ENCODE measurements at regions not wholly inside any gene's neighbourhood (a gene's known extent, or its start where the extent isn't known, plus 50 kb on each side); places are given as distances from the start of the nearest gene placed in this dataset.

DNA sequence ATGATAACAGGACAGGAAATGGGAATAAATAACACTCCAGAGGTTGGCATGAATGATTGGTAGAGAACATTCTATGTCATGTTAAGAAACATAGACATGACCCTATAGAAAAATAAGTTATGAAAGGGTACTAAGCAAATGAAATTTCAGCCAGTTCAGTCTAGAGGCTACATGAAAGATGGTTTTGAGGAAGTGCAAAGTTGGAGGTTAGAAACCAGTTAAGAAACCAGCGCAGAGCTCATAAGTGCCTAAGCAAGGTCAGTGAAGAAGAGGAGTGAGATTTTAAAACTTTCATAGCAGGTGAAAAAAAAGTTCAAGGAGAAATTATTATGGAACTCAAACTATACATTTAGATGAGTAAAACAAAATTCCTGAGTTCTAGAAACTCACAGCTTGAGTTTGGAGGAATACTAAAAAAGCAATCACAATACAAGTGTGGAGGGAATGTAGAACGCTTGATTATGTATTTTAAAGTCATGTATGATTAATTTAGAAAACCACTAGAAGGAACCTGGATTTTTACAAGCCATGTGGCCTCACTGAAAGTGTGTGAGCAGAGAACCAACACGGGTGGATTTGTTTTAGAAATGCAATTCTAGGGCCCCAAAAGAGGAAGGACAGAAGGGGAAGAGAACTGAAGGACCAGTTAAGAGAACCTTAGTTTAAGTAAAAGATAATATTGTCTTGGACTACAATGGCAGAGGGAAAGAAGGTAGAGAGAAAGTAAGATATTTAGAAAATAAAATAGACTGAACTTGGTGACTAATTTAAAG lies 162.4 kb downstream of the PCDH20 start:
- no peak for DNase-seq (ENCODE audit: low spot score in 2 of 2)
- WGBS, 2 donors: 68 to 72% methylated on average over 3 of the region's 3 CpGs
- H3K4me3 ChIP-seq: no peak overlapping the region
- H3K4me1 ChIP-seq: no peaks in the 10 kb centered on the region
- no peaks in the 10 kb centered on the region for H3K36me3 ChIP-seq
- H3K27ac ChIP-seq: no peak overlapping the region
- TF ChIP-seq EP300 (IDR thresholded peaks at IDR 0.05) (no peak), POLR2A (IDR thresholded peaks at IDR 0.05) (no peak)
- TF ChIP-seq, protein P1, sequence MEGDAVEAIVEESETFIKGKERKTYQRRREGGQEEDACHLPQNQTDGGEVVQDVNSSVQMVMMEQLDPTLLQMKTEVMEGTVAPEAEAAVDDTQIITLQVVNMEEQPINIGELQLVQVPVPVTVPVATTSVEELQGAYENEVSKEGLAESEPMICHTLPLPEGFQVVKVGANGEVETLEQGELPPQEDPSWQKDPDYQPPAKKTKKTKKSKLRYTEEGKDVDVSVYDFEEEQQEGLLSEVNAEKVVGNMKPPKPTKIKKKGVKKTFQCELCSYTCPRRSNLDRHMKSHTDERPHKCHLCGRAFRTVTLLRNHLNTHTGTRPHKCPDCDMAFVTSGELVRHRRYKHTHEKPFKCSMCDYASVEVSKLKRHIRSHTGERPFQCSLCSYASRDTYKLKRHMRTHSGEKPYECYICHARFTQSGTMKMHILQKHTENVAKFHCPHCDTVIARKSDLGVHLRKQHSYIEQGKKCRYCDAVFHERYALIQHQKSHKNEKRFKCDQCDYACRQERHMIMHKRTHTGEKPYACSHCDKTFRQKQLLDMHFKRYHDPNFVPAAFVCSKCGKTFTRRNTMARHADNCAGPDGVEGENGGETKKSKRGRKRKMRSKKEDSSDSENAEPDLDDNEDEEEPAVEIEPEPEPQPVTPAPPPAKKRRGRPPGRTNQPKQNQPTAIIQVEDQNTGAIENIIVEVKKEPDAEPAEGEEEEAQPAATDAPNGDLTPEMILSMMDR (IDR thresholded peaks at IDR 0.05): no peak
- H3K9me3 ChIP-seq: no peaks in the 10 kb centered on the region
- H3K27me3 ChIP-seq: no peaks in the 10 kb centered on the region

DNA sequence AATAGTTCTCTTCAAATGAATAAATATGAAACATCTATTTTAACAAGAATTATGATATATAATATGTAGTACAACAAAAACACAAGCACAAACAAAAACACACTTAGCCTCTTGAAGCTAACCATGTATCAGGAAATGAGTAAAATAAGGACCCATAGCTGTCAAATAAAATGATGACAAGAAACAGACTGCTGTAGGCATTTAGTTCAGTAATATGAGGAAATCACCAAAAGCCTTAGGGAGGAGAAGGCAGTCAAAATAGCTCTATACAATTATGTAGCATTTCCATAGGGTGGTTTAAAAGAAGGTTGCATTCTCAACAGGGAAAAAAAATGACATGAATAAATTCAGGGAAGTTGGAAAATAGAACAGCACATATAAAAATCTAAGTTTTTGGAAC lies 163.4 kb downstream of the PCDH20 start:
- TF ChIP-seq, protein P1 (IDR thresholded peaks at IDR 0.05): no peak
- TF ChIP-seq POLR2A (IDR thresholded peaks at IDR 0.05) (no peak), EP300 (IDR thresholded peaks at IDR 0.05) (no peak)
- no peaks in the 10 kb centered on the region for H3K4me1 ChIP-seq

DNA sequence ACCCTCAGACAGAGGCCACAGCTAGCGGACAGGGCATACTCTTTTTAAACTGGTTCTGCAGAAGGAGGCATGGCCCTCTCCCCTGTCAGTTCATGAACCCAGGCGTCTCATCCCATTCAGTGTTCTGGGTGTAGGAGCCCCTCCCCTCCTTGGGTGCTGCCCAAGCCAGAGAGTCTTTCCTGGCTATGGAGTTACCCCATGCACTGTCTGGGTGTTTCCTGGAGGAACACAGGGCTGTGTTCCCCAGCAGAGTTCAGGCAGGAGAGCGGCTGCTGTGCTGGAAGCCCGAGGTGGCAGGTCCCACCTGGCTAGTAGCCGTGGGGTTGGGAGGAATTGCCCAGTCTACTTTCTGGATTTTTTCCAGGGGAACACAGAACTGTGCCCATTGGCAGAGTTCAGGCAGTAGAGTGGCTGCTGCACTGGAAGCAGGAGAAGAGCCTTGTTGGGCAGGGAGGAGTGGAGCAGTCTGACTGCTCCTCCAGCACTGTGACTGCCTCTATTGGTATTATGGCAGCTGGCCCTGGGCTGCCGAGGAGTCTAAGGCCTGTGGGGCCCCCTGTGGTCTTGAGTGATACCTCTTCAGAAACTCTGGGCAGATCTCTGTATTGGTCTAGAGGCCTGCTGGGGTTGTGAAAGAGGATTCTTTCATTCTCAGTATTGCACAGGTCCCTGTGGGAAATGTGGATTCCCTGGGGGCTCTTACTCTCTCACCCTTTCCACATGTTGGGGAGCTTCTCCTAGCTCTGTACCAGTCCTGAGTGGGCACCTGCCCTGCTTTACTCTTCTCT lies 168.3 kb downstream of the PCDH20 start:
- TF ChIP-seq, protein P1 (IDR thresholded peaks at IDR 0.05): no peak
- H3K27ac ChIP-seq: no peak overlapping the region
- DNase-seq (ENCODE audit: low spot score in 2 of 2): no peak
- H3K9me3 ChIP-seq: peaks cover 0 to 14% (median 0%) of the 10 kb centered on the region in 4 donors
- no peaks in the 10 kb centered on the region for H3K4me1 ChIP-seq
- WGBS, 2 donors: 78 to 91% methylated on average over 5 to 6 of the region's 6 CpGs
- no peaks in the 10 kb centered on the region for H3K36me3 ChIP-seq
- no peak overlapping the region for H3K4me3 ChIP-seq
- H3K27me3 ChIP-seq: no peaks in the 10 kb centered on the region

More for the DNA sequence above, 163.4 kb downstream of the PCDH20 start:
- Histone ChIP-seq H3K9me3 (peaks cover 0 to under 1% (median 0%) of the 10 kb centered on the region in 4 donors), H3K4me3 (no peak overlapping the region), H3K36me3 (no peaks in the 10 kb centered on the region), H3K27me3 (no peaks in the 10 kb centered on the region), H3K27ac (no peak overlapping the region)
- no peak for DNase-seq (ENCODE audit: low spot score in 2 of 2)

DNA sequence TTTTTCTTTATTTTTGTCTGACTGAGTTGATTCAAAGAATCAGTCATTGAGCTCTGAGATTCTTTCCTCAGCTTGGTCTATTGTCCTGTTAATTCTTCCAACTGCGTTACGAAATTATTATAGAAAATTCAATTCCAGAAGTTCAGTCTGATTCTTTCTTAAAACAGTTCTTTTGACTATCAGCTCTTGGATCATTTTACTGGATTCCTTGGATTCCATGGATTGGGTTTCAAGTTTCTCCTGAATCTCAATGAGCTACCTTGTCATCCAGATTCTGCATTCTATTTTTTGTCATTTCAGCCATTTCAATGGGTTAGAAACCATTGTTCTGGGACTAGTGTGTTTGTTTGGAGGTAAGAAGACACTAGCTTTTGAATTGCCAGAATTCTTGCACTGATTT lies 169.3 kb downstream of the PCDH20 start:
- WGBS, 2 donors: 82% methylated on average over 2 of the region's 2 CpGs
- TF ChIP-seq, protein P1 (IDR thresholded peaks at IDR 0.05): no peak
- TF ChIP-seq POLR2A (IDR thresholded peaks at IDR 0.05) (no peak), EP300 (IDR thresholded peaks at IDR 0.05) (no peak)
- Histone ChIP-seq H3K27ac (no peak overlapping the region), H3K4me1 (no peaks in the 10 kb centered on the region), H3K36me3 (no peaks in the 10 kb centered on the region), H3K4me3 (no peak overlapping the region), H3K27me3 (no peaks in the 10 kb centered on the region), H3K9me3 (peaks cover 0 to 14% (median 0%) of the 10 kb centered on the region in 4 donors)
- DNase-seq (ENCODE audit: low spot score in 2 of 2): no peak

DNA sequence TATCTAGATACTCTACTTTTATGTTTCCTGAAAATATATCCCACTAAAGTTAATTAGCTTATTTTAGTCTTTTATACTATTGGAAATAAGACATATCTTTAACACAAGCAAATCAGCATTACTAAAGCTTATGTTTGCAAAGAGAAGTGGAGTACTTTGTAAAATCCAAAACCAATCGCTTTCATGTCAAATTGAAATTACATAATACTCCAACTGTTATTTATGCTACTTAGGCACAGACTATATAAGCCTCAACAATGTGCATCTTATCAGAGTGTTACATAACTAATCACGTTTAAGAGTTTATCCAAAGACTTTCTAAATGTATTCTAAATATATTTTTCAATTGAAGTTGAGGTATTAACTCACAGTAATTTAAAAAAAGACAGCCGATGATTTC lies 200.0 kb downstream of the PCDH20 start:
- Histone ChIP-seq H3K36me3 (no peaks in the 10 kb centered on the region), H3K4me3 (no peak overlapping the region), H3K9me3 (no peaks in the 10 kb centered on the region), H3K4me1 (no peaks in the 10 kb centered on the region), H3K27ac (no peak overlapping the region), H3K27me3 (no peaks in the 10 kb centered on the region)
- no peak for DNase-seq (ENCODE audit: low spot score in 2 of 2)
- TF ChIP-seq POLR2A (IDR thresholded peaks at IDR 0.05) (no peak), EP300 (IDR thresholded peaks at IDR 0.05) (no peak)
- TF ChIP-seq, protein P1 (IDR thresholded peaks at IDR 0.05): no peak
- WGBS, 2 donors: 70 to 75% methylated on average over 3 of the region's 3 CpGs

Data from tibial nerve (tissue), 4 donors.